NT2/D1 (cell line): ENCODE measurements at regions not wholly inside any gene's neighbourhood (a gene's known extent, or its start where the extent isn't known, plus 50 kb on each side); places are given as distances from the start of the nearest gene placed in this dataset.

Experiments
- YY1 ChIP-seq: IDR thresholded peaks from 2 replicates; pipeline ENCODE4 v1.6.1; 2011; ENCODE audit not compliant: insufficient read length, insufficient read depth
- ZNF274 ChIP-seq: IDR thresholded peaks from 2 replicates; pipeline ENCODE4 v1.6.1; 2011; ENCODE audit warnings: mild to moderate bottlenecking, low read depth, low read length

- TF ChIP-seq YY1 (no peak), ZNF274 (no peak)
Observed at GRCh38 chr5:171555160-171555559, 135.7 kb downstream of the FGF18 start.
